ENCODE measurements at regions not wholly inside any gene's neighbourhood (a gene's known extent, or its start where the extent isn't known, plus 50 kb on each side); places are given as distances from the start of the nearest gene placed in this dataset.

DNA sequence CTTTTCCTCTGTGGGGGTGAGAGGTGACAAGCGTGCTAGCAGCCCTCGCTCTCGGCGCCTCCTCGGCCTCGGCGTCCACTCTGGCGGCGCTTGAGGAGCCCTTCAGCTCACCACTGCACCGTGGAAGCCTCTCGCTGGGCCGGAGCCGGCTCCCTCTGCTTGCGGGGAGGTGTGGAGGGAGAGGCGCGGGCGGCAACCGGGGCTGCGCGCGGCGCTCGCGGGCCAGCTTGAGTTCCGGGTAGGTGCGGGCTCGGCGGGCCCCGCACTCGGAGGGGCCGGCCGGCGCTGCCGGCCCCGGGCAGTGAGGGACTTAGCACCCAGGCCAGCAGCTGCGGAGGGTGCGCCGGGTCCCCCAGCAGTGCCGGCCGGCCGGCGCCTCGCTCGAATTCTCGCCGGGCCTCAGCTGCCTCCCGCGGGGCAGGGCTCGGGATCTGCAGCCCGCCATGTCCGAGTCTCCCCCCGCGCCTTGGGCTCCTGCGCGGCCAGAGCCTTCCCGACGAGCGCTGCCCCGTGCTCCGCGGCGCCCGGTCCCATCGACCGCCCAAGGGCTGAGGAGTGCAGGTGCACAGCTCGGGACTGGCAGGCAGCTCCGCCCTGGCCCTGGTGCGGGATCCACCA, 352.8 kb upstream of the PODXL start:
- DNase-seq (ENCODE audit: low read depth), result no peak
- no peak overlapping the region for H3K4me3 ChIP-seq (ENCODE audit: low read depth, low read length)

DNA sequence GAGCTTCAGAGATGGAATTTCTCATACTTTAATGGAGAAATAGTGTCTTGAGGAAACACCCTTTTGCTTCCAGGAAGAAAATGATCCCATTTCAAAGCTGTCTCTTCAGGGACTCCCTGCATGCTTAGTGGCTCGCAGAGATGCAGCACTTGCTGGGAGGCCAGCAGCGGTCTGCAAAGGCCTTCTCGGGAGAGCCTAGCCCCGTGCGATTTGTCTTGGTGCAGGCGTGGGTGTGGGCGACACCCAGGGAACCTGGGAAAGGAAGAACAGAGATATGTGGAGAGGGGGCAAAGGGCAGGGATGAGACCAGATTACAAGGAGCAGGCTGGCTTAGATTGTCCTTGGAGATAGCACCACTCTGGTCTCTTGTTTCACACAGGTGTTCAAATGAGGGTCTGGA, 352.3 kb upstream of the PODXL start:
- no peak overlapping the region for H3K4me3 ChIP-seq (ENCODE audit: low read depth, low read length)
- no peak for DNase-seq (ENCODE audit: low read depth)

DNA sequence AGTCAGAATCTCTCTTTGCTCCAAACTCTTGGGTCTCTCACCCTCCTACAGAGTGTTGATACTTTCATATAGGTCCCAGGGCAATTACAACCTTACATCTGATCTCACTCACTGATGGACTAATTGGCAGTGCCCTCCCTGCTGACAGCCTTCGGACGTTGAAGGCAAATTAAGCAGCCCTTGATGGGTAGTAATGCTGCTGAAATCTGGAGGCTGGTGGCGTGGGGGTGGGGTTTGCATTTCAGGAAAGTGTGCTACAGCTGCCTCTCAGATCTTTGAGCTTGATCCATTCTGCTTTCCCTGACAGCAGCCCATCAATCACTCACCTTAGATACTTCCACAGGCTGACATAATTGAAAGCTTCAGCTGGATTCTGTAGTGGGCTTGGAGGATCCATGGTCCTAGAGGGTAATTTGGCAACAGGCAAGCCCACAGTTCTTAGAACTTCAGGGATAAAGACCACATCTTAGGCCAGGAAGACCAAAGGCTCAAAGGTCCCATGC, 349.1 kb upstream of the PODXL start:
- H3K4me3 ChIP-seq (ENCODE audit: low read depth, low read length), result no peak overlapping the region
- no peak for DNase-seq (ENCODE audit: low read depth)

DNA sequence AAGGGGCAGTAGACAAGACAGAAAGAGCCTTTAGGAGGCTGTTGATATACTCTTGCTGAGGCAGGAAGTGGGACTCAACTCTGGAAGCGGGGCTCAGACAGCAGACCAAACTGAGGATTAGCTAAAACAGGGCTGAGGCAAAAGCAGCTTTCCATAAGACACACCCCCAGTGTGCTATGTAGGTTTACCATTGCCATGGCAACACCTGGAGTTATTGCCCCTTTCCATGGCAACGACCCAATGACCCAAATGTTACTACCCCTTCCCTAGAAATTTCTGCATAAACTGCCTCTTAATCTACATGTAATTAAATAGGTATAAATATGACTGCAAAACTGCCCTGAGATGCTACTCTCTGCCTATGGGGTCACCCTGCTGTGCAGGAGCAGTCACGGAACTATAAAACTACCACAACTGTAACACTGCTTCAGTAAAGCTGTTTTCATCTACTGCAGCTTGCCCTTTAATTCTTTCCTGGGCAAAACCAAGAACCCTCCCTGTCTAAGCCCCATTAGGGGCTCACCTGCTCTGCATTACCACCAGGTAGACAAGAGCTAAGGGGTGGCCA, 348.4 kb upstream of the PODXL start:
- H3K4me3 ChIP-seq (ENCODE audit: low read depth, low read length), result no peak overlapping the region
- no peak for DNase-seq (ENCODE audit: low read depth)

DNA sequence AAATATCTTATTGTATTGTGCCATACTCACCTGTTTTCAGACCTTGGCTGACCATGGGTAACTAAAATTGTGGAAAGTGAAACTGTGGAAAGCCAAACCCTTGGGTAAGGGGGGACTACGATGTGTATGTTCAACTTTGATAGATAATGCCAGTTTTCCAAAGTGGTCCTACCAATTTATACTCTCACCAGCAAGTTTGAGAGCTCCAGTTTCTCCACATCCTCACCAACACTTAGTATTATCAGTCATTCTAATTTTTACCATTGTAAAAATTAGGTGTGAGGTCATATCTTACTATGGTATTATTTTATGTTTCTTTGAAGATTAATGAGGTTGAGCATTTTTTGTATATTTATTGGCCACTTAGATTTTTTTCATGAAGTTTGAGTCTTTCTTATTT, 346.9 kb upstream of the PODXL start:
- DNase-seq (ENCODE audit: low read depth), result no peak

DNA sequence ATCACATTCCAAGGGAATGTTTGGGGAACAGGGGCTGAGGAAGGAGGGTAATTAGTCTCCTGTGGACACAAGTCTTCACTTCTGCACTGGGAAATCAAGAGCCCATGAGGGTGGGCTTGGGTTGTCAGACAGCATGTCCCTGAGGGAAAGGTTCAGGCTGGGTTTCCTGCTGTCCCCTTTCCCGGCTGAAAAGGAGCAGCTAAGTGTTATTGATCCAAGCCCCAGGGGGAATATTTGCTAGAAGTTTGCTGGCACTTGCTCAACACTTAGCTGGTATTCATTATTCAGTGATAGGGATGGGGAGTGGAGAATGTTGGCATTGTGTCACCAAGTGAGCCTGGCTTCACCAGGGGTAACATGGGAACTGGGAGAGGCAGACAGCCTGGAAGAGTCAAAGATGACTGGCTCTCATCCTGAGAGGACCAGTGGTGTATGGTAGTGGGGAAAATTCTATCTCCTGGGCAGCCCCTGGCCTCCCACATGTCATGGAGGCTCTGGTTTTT, 344.4 kb upstream of the PODXL start:
- H3K4me3 ChIP-seq (ENCODE audit: low read depth, low read length), result no peak overlapping the region
- DNase-seq (ENCODE audit: low read depth), result no peak

More for the DNA sequence above, 346.9 kb upstream of the PODXL start:
- H3K4me3 ChIP-seq (ENCODE audit: low read depth, low read length), result no peak overlapping the region

DNA sequence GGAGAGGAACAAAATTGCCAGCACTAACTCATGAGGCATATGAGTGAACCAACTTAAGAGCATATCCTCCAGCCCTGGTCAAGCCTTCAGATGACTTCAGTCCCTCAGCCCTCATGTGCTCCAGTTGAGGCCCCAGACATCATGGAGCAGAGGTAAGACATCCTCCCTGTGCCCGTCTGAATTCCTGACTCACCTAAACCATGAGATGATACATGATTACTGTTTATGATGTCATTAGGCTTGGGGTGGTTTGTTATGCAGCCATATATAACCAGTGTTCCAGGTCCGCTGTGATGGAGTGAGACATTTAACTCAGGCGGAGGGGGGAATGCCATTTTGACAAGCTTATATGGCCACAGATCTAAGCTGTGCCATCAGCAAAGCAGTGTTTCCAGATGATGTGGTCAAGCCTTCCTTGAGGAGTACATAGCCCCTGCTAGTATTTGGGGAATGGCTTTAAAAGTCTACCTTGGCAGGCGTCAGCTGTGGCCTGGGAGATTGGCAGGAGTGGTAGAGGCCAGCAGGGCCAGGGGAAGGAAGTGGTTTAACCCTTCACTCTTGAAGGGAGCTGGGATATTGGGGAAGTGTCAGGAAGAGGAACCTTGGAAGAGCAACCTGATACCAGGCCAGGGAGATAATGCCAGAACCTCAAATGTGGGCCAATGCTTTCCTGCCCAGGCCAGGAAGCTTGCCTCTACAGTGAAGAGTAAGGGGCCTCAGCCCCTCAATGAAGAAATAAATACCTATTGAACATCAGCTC, 343.0 kb upstream of the PODXL start:
- no peak overlapping the region for H3K4me3 ChIP-seq (ENCODE audit: low read depth, low read length)
- DNase-seq (ENCODE audit: low read depth), result no peak

DNA sequence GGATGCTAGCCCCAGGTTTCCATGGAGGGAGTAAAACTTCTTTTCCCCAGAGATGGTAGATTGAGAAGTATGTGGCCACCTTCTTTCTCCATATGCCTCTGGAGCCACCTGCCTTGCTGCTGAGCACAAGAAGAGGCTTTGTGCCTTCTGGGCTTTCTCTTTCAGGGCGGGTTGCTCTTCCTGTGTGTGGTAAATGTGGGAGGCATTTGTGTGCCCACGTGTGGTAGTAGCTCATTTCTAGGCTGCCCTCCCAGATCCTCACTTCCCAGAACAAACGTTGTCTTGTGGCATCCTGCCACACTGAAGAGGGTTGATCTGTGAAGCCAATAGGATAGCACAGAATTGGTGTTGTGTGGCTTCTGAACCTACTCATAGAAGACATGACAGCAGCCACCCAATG, 342.0 kb upstream of the PODXL start:
- DNase-seq (ENCODE audit: low read depth), result no peak
- H3K4me3 ChIP-seq (ENCODE audit: low read depth, low read length), result no peak overlapping the region

DNA sequence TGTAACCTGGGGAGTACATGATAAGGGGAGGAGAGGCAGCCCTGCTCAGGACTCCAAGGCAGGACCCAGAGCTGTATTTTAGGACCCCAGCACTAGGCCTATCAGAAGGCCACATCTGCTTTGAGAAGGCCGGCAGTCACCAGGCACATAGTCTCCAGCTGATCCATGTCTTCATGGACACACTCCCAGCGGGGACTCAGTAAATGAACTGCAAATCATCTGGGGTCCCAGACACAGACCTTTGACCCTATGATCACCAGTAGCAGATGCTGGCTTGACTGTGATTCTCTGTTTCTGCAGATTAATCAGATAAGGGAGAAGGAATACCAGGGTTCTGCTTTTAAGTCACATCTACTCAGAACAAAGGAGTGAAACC, 341.4 kb upstream of the PODXL start:
- no peak overlapping the region for H3K4me3 ChIP-seq (ENCODE audit: low read depth, low read length)
- DNase-seq (ENCODE audit: low read depth), result no peak

DNA sequence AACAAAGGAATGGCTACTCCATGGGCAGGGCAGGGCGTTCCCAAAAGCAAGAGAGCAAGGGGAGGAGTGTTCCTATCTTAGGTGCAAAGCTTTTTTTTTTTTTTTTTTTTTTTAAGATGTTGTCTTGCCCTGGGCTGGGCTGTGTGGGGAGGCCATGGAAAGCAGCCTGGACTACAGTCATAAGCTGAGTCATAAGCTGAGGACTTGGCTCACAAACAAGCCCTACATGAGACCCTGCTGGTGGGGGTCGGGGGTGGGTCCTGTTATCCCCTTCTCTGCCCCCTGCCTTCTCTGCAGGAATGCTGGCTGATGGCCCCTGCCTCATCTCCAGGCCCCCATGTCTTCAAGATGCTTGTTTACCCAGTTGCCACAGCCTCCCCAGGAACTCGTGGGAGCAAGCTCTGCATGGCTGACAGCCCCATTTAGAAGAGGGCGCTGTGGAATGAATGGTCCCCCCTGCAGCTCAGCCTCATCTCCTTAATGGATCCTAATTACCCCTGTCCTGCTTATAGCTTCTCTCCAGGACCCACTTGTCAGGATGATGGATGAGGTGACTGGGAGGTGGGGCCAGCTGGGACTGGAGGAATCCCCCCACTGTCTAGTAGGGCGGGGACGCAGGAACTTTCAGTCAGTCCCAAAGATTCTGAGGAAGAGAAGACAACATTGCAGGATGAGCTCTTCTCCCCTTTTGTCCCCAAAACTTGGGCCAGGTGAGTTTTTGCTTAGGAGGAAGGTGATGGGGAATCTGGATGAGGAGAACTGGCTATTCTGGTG, 340.8 kb upstream of the PODXL start:
- DNase-seq (ENCODE audit: low read depth), result peak; percentile 12
- no peak overlapping the region for H3K4me3 ChIP-seq (ENCODE audit: low read depth, low read length)

DNA sequence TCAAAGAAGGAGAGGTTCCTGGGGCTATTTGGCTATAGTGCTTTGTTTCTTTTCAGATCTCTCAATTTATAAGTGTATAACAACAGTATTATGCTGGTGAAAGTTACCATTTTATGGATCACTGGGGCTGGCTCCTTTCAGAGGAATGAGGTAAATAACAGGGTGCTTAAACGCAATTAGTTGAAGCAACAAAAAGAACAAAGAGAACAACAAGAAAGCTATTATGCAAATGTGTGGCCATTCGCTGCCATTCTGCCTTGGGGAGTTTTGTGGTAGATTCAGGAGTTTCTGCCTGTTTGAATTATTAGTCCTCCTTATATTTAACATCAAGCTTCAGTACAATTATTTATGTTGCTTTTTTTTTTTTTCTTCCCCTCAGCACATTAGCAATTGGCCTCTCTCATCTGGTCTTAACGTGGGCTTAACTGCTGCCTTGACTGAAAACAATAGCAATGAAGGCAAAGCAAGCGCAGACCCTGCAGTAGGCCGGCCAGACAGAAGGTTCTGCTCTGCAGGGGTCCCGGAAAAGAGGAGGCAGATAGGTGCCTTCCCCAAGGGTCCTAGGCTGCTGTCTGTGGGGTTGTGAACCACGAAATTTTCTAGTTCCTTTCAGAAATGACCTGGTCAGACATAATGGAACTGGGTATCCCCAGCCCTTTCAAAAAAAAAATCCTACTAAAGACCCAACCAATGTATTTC, 339.9 kb upstream of the PODXL start:
- DNase-seq (ENCODE audit: low read depth), result no peak
- H3K4me3 ChIP-seq (ENCODE audit: low read depth, low read length), result no peak overlapping the region

DNA sequence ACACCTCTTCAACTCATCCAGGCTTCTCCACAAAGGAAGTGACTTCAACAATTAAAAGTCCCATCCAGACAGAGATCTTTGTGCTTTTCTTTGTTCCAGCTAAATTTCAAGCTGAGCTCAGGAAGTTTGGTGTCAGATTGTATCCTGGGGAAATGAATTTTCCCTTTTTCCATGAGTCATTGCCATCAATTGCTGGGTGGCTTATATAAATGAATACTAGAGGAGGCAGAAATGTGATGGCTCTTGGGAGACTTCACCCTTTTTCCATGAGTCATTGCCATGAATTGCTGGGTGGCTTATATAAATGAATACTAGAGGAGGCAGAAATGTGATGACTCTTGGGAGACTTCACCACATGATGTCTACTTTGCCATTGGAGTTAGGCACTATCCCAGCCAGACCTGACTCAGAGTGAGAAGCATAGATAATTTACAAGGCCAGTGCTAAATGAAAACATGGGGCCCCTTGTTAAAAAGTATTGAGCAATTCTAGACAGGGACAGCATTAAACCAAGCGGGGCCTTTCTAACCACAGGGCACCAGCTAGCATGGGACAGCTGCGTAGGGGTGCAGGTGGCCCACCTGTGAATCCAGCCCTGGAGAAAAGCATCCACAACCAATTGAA, 339.2 kb upstream of the PODXL start:
- DNase-seq (ENCODE audit: low read depth), result peak; percentile 50
- no peak overlapping the region for H3K4me3 ChIP-seq (ENCODE audit: low read depth, low read length)

DNA sequence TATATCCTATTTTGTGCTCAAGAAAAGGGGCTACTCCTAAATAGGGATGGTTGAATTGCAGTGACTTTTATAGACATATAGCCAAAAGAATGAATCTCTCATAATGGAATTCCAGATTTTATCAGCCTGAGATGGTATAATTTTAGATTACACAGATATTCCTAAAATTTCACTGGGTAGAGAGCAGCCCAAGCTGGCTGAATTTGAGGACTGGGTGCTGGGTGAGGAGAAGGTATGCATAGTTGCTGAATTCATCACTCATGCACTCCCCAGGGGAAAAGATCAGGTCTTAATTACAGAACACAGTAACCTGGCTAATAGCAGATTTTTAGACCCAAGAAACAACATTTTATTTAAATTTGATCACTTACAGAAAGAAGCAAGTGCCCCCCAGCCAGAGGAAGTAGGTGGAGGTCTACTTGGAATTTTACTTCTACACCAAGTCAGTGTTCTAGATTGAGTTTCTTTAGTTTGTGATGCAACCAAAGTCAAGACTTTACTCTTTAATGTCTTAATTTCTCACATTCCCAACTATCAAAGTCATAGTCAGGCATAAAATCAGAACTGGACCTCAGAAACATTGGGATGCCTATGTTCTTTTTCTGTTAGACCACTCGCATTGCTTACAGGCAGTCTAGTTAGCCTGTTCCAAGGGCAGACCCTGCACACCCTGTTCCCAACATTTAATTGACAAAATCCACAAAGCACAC, 337.4 kb upstream of the PODXL start:
- H3K4me3 ChIP-seq (ENCODE audit: low read depth, low read length), result no peak overlapping the region
- no peak for DNase-seq (ENCODE audit: low read depth)

DNA sequence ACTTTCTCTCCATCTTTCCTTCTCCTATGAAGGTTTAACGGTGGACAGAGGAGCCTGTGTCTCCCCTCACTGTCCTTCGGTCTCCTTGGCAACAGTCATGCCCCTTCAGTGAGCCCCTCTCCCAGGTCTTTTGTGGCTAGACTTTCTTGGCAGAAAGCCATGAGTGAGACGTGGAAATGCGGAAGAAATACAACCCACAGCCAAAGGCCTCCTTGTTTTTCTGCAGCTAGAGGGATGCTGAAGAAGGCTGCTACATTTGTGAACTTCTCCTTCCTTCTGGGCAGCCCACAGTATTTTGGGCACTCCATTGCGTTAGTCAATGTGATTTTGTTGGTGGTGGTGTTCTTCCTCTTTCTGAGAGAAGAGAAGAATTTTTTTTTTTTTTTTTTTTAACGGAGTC, 333.7 kb upstream of the PODXL start:
- no peak for DNase-seq (ENCODE audit: low read depth)
- H3K4me3 ChIP-seq (ENCODE audit: low read depth, low read length), result no peak overlapping the region

DNA sequence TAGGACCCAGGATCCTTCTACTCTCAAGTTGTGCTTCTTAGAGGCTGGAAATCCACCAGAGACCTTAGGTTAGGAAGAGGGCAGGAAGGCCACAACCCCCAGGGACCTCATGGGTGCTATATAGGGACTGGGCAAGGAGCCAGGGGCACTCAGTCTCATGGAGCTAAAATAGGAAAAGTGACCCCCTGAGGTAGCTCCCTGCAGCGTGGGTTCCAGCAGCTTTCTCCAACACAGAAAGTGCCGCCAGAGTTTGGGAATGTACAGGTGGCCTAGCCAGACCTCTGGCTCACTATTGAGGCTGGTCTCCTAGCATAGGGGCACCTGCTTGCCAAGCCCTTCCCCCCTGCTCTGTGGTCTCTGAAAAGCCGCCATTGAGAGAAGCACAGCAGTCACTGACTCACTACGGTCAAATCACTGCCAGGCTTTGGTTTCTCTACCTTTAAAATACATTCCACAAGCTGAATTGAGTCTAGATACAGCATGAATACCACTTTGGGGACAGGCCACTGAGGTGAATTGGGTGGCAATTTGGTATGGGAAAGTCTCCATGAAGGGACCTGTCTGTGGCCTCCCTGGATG, 333.2 kb upstream of the PODXL start:
- no peak for DNase-seq (ENCODE audit: low read depth)
- H3K4me3 ChIP-seq (ENCODE audit: low read depth, low read length), result no peak overlapping the region

DNA sequence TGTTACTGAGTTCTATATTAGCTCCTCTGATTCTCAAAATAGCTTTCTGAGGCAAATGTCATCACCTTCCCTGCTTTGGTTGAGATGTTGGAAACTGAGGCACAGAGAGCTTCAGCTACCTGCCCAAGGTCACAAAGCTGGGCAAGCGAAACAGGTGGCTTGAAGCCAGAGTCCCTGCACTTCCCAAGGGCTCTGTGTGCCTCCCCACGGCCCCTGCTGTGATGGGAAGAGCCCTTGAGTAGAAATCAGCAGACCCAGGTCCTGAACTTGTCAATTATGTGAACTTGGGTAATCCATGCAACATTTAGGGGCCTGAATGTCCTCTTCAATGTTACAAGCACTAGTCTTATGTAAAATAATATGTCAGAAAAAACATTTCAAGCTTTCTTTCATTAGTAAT, 327.3 kb upstream of the PODXL start:
- DNase-seq (ENCODE audit: low read depth), result no peak
- H3K4me3 ChIP-seq (ENCODE audit: low read depth, low read length), result no peak overlapping the region

DNA sequence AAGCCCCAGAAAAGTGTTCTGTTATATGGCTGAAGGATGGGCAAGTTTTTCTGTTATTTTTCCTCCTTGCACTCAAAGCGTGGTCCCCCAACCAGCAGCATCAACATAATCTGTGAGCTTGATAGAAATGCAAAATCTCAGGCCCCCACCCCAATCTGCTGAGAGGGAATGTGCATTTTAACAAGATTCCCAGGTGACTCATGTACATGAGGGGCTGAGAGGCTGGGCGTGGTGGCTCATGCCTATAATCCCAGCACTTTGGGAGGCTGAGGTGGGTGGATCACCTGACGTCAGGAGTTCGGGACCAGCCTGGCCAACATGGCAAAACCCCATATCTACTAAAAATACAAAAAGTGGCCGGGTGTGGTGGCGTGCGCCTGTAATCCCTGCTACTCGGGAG, 326.8 kb upstream of the PODXL start:
- no peak overlapping the region for H3K4me3 ChIP-seq (ENCODE audit: low read depth, low read length)
- DNase-seq (ENCODE audit: low read depth), result no peak

DNA sequence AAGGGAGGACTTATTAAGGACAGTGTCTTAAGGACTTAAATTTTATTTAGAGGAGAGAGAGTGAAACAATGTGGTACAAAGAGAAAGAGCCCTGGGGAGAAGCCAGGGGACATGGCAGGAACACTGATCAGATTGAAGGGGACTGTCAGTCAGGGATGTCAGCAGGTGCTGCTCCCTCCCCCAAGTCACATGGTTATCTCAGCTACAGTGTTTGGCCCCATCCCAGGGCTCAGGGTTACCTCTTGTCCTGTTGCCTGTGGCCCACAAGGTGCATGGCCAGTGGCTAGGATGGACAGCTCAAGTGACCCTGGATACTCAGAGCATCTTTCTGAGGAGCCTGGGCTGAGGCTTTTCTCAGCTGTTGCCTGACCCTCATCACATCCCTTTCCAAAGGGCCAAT, 325.9 kb upstream of the PODXL start:
- DNase-seq (ENCODE audit: low read depth), result no peak
- H3K4me3 ChIP-seq (ENCODE audit: low read depth, low read length), result no peak overlapping the region
